ENCODE measurements at regions not wholly inside any gene's neighbourhood (a gene's known extent, or its start where the extent isn't known, plus 50 kb on each side); places are given as distances from the start of the nearest gene placed in this dataset.
A peak's percentile ranks its signal among the peaks of the same experiment; 100 is the strongest.

GRCh38 chr2:236973343-236973980, 112.2 kb upstream of the COPS8 start:
- Histone ChIP-seq H3K9me3 (no peaks in the 10 kb centered on the region), H3K4me1 (peaks cover 52% of the 10 kb centered on the region), H3K4me3 (no peak overlapping the region), H3K27ac (peak overlapping the region; percentile 4), H3K36me3 (no peaks in the 10 kb centered on the region), H3K27me3 (ENCODE audit: low read depth) (no peaks in the 10 kb centered on the region)
- TF ChIP-seq CTCF (IDR thresholded peaks at IDR 0.05): no peak
- intact Hi-C loops (cut with DNase I): no loop called here
- DNase-seq: no peak
- no peak for ATAC-seq

- peaks cover 52% of the 10 kb centered on the region for H3K4me1 ChIP-seq
- DNase-seq (no peak), ATAC-seq (no peak)
- H3K9me3 ChIP-seq: no peaks in the 10 kb centered on the region
- intact Hi-C loops (cut with DNase I): no loop called here
- no peaks in the 10 kb centered on the region for H3K36me3 ChIP-seq
- H3K4me3 ChIP-seq: no peak overlapping the region
- H3K27ac ChIP-seq: no peak overlapping the region
- TF ChIP-seq CTCF (IDR thresholded peaks at IDR 0.05): no peak
- H3K27me3 ChIP-seq (ENCODE audit: low read depth): no peaks in the 10 kb centered on the region
Observed at GRCh38 chr2:236974148-236974547, 111.5 kb upstream of the COPS8 start.

- H3K36me3 ChIP-seq: no peaks in the 10 kb centered on the region
- intact Hi-C loops (cut with DNase I): no loop called here
- H3K9me3 ChIP-seq: no peaks in the 10 kb centered on the region
- TF ChIP-seq CTCF (IDR thresholded peaks at IDR 0.05): no peak
- H3K4me3 ChIP-seq: no peak overlapping the region
- DNase-seq (no peak), ATAC-seq (no peak)
- no peak overlapping the region for H3K27ac ChIP-seq
- H3K4me1 ChIP-seq: peaks cover 52% of the 10 kb centered on the region
- H3K27me3 ChIP-seq (ENCODE audit: low read depth): no peaks in the 10 kb centered on the region
Observed at GRCh38 chr2:236974752-236975151, 110.9 kb upstream of the COPS8 start.

GRCh38 chr2:236975766-236976165, 109.9 kb upstream of the COPS8 start:
- no peak for ATAC-seq
- no peak for TF ChIP-seq CTCF (IDR thresholded peaks at IDR 0.05)

GRCh38 chr2:236976266-236977062, 109.2 kb upstream of the COPS8 start:
- intact Hi-C loops (cut with DNase I): no loop called here
- no peaks in the 10 kb centered on the region for H3K9me3 ChIP-seq
- H3K4me3 ChIP-seq: no peak overlapping the region
- no peak for TF ChIP-seq CTCF (IDR thresholded peaks at IDR 0.05)
- DNase-seq (no peak), ATAC-seq (peak; percentile 47 to 53)
- peaks cover 37% of the 10 kb centered on the region for H3K4me1 ChIP-seq
- no peaks in the 10 kb centered on the region for H3K36me3 ChIP-seq
- H3K27me3 ChIP-seq (ENCODE audit: low read depth): no peaks in the 10 kb centered on the region
- H3K27ac ChIP-seq: peak overlapping the region; percentile 36

More at GRCh38 chr2:236975766-236976165, 109.9 kb upstream of the COPS8 start:
- no peak for DNase-seq
- H3K27ac ChIP-seq: peak overlapping the region; percentile 36
- no peaks in the 10 kb centered on the region for H3K9me3 ChIP-seq
- intact Hi-C loops (cut with DNase I): no loop called here
- H3K36me3 ChIP-seq: no peaks in the 10 kb centered on the region
- H3K27me3 ChIP-seq (ENCODE audit: low read depth): no peaks in the 10 kb centered on the region
- no peak overlapping the region for H3K4me3 ChIP-seq
- H3K4me1 ChIP-seq: peaks cover 44% of the 10 kb centered on the region

Data from lower lobe of right lung (tissue), 2 donors.